Astrocyte of the spinal cord (primary cell): ENCODE measurements at regions not wholly inside any gene's neighbourhood (a gene's known extent, or its start where the extent isn't known, plus 50 kb on each side); places are given as distances from the start of the nearest gene placed in this dataset.

Experiments
- DNase-seq: peaks from one replicate; pipeline ENCODE4 v3.0.0; 2011; ENCODE audit warnings: low read depth, low spot score
- H3K4me3 ChIP-seq: 2 replicates; pipeline ENCODE4 v1.5.1; 2011; ENCODE audit warnings: low read depth, mild to moderate bottlenecking, low read length, moderate library complexity
- CTCF ChIP-seq: IDR thresholded peaks from 2 replicates; pipeline ENCODE4 v1.5.1; 2012; ENCODE audit warnings: low read depth, mild to moderate bottlenecking, low read length, inconsistent platforms
- in situ Hi-C: cut with HindIII; loops from 2 replicates; pipeline ENCODE4 v1.10.0; 2017; ENCODE audit warnings: low sequenced_read_pairs

GRCh38 chr9:79028101-79028500, 543.7 kb upstream of the TLE4 start:
- no peak overlapping the region for H3K4me3 ChIP-seq
- TF ChIP-seq CTCF, result no peak
- DNase-seq, result peak; percentile 52
- in situ Hi-C loops, result no loop called here

- no peak for DNase-seq
- in situ Hi-C loops, result no loop called here
- TF ChIP-seq CTCF, result no peak
- no peak overlapping the region for H3K4me3 ChIP-seq
Measured at GRCh38 chr9:79034583-79034982, 537.2 kb upstream of the TLE4 start.

DNA sequence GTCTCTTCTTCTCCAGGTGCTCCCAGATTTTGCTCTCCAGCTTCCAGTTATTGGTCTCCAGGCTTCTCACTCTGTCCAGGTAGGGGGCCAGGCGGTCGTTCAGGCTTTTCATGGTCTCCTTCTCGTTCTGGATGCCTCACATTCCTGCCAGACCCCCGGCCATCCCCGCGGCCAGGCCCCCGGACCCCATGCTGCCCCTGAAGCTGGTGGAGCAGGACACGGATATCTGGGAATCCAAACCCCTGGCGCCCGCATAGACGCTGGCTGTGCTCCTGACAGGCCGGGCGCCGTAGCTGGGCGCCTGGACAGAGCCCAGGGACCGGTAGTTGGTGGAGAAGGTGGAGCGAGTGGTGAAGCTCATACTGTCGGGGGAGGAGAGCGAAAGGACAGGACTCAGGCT, 534.4 kb upstream of the TLE4 start:
- in situ Hi-C loops, result no loop called here
- TF ChIP-seq CTCF, result no peak

GRCh38 chr9:79040671-79041070, 531.1 kb upstream of the TLE4 start:
- in situ Hi-C loops, result no loop called here
- no peak for TF ChIP-seq CTCF
- DNase-seq, result no peak
- H3K4me3 ChIP-seq, result no peak overlapping the region

More for the DNA sequence above, 534.4 kb upstream of the TLE4 start:
- no peak for DNase-seq
- H3K4me3 ChIP-seq, result no peak overlapping the region

GRCh38 chr9:79041266-79041665, 530.5 kb upstream of the TLE4 start:
- in situ Hi-C loops, result no loop called here
- no peak overlapping the region for H3K4me3 ChIP-seq
- DNase-seq, result no peak
- no peak for TF ChIP-seq CTCF

DNA sequence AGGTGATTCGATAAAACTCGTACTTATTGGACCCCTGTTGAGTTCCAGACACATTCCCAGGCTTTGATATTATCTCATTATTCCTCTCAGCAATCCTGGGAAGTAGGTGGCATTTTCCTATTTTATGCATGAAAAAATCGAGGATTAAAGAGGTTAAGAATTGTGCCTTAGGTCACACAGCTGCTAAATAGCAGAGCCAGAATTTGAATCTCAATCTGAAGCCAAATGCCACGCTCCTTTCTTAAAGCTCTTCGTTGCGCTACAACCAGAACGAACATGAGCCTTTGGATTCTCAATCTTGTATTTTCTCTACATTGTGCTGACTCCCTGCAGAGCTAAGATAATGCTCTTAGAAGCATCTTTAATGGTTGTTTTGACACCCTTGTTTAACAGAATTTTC, 527.8 kb upstream of the TLE4 start:
- no peak overlapping the region for H3K4me3 ChIP-seq
- TF ChIP-seq CTCF, result no peak
- no peak for DNase-seq
- in situ Hi-C loops, result no loop called here

- in situ Hi-C loops, result no loop called here
- no peak for TF ChIP-seq CTCF
- no peak overlapping the region for H3K4me3 ChIP-seq
- DNase-seq, result no peak
Measured at GRCh38 chr9:79046401-79046800, 525.4 kb upstream of the TLE4 start.
